Naive thymus-derived CD8-positive, alpha-beta T cell (primary cell): ENCODE measurements at regions not wholly inside any gene's neighbourhood (a gene's known extent, or its start where the extent isn't known, plus 50 kb on each side); places are given as distances from the start of the nearest gene placed in this dataset.

Experiments used
- ATAC-seq, 2 donors: fragments of 150-1000 bp; cut with Tn5 transposase in 1 of 2; sonication (Bioruptor Pico), chemical (Tn5 transposase) in 1 of 2; 1 replicate in 1 of 2; 2 replicates in 1 of 2; pipeline ENCODE4 v1.10.0; 2021; ENCODE audit warnings: mild to moderate bottlenecking in 2 of 2, moderate library complexity in 2 of 2
- POLR2A ChIA-PET: fragments of 350-600 bp; sonication (Branson Sonifier 250); formaldehyde crosslinking; loops from one replicate; lab custom pipeline; 2021; ENCODE audit warnings: antibody characterized with exemption; lab: Charles Lee
- DNase-seq, 10 donors: peaks; one replicate each; pipeline versions ENCODE4 v3.0.0 to v3.0.0-alpha.2; 2020 to 2022
- H3K27ac Mint-ChIP-seq, 10 donors: one replicate each; pipeline ENCODE4 v1.8.0; 2020 to 2022; ENCODE audit warnings: mild to moderate bottlenecking in 10 of 10, mixed read lengths in 10 of 10, moderate library complexity in 4 of 10, inconsistent platforms in 1 of 10
- H3K27me3 Mint-ChIP-seq, 5 donors: one replicate each; pipeline ENCODE4 v1.8.0; 2021 to 2022; ENCODE audit warnings: mixed read lengths in 5 of 5
- H3K36me3 Mint-ChIP-seq, 3 donors: one replicate each; pipeline ENCODE4 v1.8.0; 2020 to 2022; ENCODE audit warnings: mixed read lengths in 3 of 3, mild to moderate bottlenecking in 2 of 3, inconsistent platforms in 1 of 3
- H3K4me1 Mint-ChIP-seq, 4 donors: one replicate each; pipeline ENCODE4 v1.8.0; 2021 to 2022; ENCODE audit warnings: mixed read lengths in 4 of 4
- H3K4me3 Mint-ChIP-seq, 10 donors: one replicate each; pipeline ENCODE4 v1.8.0; 2020 to 2022; ENCODE audit warnings: mild to moderate bottlenecking in 10 of 10, mixed read lengths in 10 of 10, moderate library complexity in 6 of 10, inconsistent platforms in 1 of 10
- H3K9me3 Mint-ChIP-seq, 9 donors: one replicate each; pipeline ENCODE4 v1.8.0; 2020 to 2022; ENCODE audit warnings: mixed read lengths in 9 of 9, mild to moderate bottlenecking in 3 of 9, inconsistent platforms in 1 of 9, moderate library complexity in 1 of 9

GRCh38 chr4:164509951-164510350, 244.0 kb upstream of the SMIM31 start:
- Mint-ChIP-seq H3K9me3 (no peaks in the 10 kb centered on the region), H3K27me3 (no peaks in the 10 kb centered on the region), H3K4me1 (peaks cover 0 to 2% (median 0%) of the 10 kb centered on the region in 4 donors), H3K36me3 (no peaks in the 10 kb centered on the region), H3K4me3 (no peak overlapping the region), H3K27ac (no peak overlapping the region)
- DNase-seq: no peak
- POLR2A ChIA-PET: no interaction called here
- ATAC-seq: no peak

- POLR2A ChIA-PET: no interaction called here
- Mint-ChIP-seq H3K4me3 (no peak overlapping the region), H3K27ac (no peak overlapping the region), H3K9me3 (peaks cover 0 to 2% (median 0%) of the 10 kb centered on the region in 9 donors), H3K4me1 (peaks cover 0 to 2% (median 0%) of the 10 kb centered on the region in 4 donors), H3K36me3 (no peaks in the 10 kb centered on the region), H3K27me3 (no peaks in the 10 kb centered on the region)
- ATAC-seq (no peak), DNase-seq (no peak)
Measured at GRCh38 chr4:164512124-164512523, 241.8 kb upstream of the SMIM31 start.

- ATAC-seq: no peak
- POLR2A ChIA-PET: no interaction called here
- Mint-ChIP-seq H3K9me3 (peaks cover 0 to 2% (median 0%) of the 10 kb centered on the region in 9 donors), H3K4me3 (no peak overlapping the region), H3K27me3 (no peaks in the 10 kb centered on the region), H3K4me1 (peaks cover 0 to 2% (median 0%) of the 10 kb centered on the region in 4 donors), H3K27ac (no peak overlapping the region), H3K36me3 (no peaks in the 10 kb centered on the region)
- DNase-seq: no peak
Measured at GRCh38 chr4:164514765-164515164, 239.2 kb upstream of the SMIM31 start.

GRCh38 chr4:164524789-164525188, 229.1 kb upstream of the SMIM31 start:
- H3K4me3 Mint-ChIP-seq: no peak overlapping the region
- no peaks in the 10 kb centered on the region for H3K4me1 Mint-ChIP-seq
- ATAC-seq (no peak), DNase-seq (no peak)
- no peaks in the 10 kb centered on the region for H3K27me3 Mint-ChIP-seq
- H3K36me3 Mint-ChIP-seq: no peaks in the 10 kb centered on the region
- POLR2A ChIA-PET: no interaction called here
- no peak overlapping the region for H3K27ac Mint-ChIP-seq
- H3K9me3 Mint-ChIP-seq: peaks cover 0 to 3% (median 0%) of the 10 kb centered on the region in 9 donors

- H3K4me1 Mint-ChIP-seq: no peaks in the 10 kb centered on the region
- peaks cover 0 to 10% (median 0%) of the 10 kb centered on the region in 5 donors for H3K27me3 Mint-ChIP-seq
- ATAC-seq (no peak), DNase-seq (no peak)
- no peaks in the 10 kb centered on the region for H3K36me3 Mint-ChIP-seq
- H3K9me3 Mint-ChIP-seq: peaks cover 0 to 5% (median 0%) of the 10 kb centered on the region in 9 donors
- H3K4me3 Mint-ChIP-seq: no peak overlapping the region
- no peak overlapping the region for H3K27ac Mint-ChIP-seq
- POLR2A ChIA-PET: no interaction called here
Measured at GRCh38 chr4:164526933-164527583, 226.9 kb upstream of the SMIM31 start.

GRCh38 chr4:164529058-164529457, 224.9 kb upstream of the SMIM31 start:
- H3K27me3 Mint-ChIP-seq: peaks cover 0 to 10% (median 0%) of the 10 kb centered on the region in 5 donors
- H3K4me1 Mint-ChIP-seq: no peaks in the 10 kb centered on the region

GRCh38 chr4:164529486-164529885, 224.4 kb upstream of the SMIM31 start:
- H3K4me1 Mint-ChIP-seq: no peaks in the 10 kb centered on the region
- no peak overlapping the region for H3K27ac Mint-ChIP-seq
- H3K27me3 Mint-ChIP-seq: peaks cover 0 to 10% (median 0%) of the 10 kb centered on the region in 5 donors
- no peak for ATAC-seq
- H3K4me3 Mint-ChIP-seq: no peak overlapping the region
- no peak for DNase-seq
- peaks cover 0 to 5% (median 0%) of the 10 kb centered on the region in 9 donors for H3K9me3 Mint-ChIP-seq
- no peaks in the 10 kb centered on the region for H3K36me3 Mint-ChIP-seq
- POLR2A ChIA-PET: no interaction called here

More at GRCh38 chr4:164529058-164529457, 224.9 kb upstream of the SMIM31 start:
- ATAC-seq (no peak), DNase-seq (no peak)
- Mint-ChIP-seq H3K36me3 (no peaks in the 10 kb centered on the region), H3K4me3 (no peak overlapping the region), H3K9me3 (peaks cover 0 to 5% (median 0%) of the 10 kb centered on the region in 9 donors), H3K27ac (no peak overlapping the region)
- POLR2A ChIA-PET: no interaction called here

- POLR2A ChIA-PET: no interaction called here
- H3K27me3 Mint-ChIP-seq: peaks cover 0 to 10% (median 0%) of the 10 kb centered on the region in 5 donors
- no peaks in the 10 kb centered on the region for H3K4me1 Mint-ChIP-seq
- DNase-seq (no peak), ATAC-seq (no peak)
- H3K9me3 Mint-ChIP-seq: peaks cover 0 to 5% (median 0%) of the 10 kb centered on the region in 9 donors
- no peaks in the 10 kb centered on the region for H3K36me3 Mint-ChIP-seq
- no peak overlapping the region for H3K4me3 Mint-ChIP-seq
- H3K27ac Mint-ChIP-seq: no peak overlapping the region
Measured at GRCh38 chr4:164531336-164531735, 222.6 kb upstream of the SMIM31 start.

- Mint-ChIP-seq H3K27me3 (peaks cover 0 to 1% (median 0%) of the 10 kb centered on the region in 5 donors), H3K27ac (no peak overlapping the region), H3K4me3 (no peak overlapping the region), H3K36me3 (peaks cover 0 to 12% (median 0%) of the 10 kb centered on the region in 3 donors), H3K9me3 (peaks cover 0 to 22% (median 14%) of the 10 kb centered on the region in 9 donors), H3K4me1 (no peaks in the 10 kb centered on the region)
- POLR2A ChIA-PET: no interaction called here
- DNase-seq (no peak), ATAC-seq (no peak)
Measured at GRCh38 chr4:164536814-164537213, 217.1 kb upstream of the SMIM31 start.

- Mint-ChIP-seq H3K4me3 (no peak overlapping the region), H3K9me3 (peaks cover 0 to 29% (median 12%) of the 10 kb centered on the region in 9 donors), H3K27me3 (no peaks in the 10 kb centered on the region), H3K4me1 (no peaks in the 10 kb centered on the region), H3K36me3 (peaks cover 0 to 12% (median 0%) of the 10 kb centered on the region in 3 donors), H3K27ac (no peak overlapping the region)
- POLR2A ChIA-PET: no interaction called here
- DNase-seq (no peak), ATAC-seq (no peak)
Measured at GRCh38 chr4:164538097-164538496, 215.8 kb upstream of the SMIM31 start.

GRCh38 chr4:164540987-164541386, 212.9 kb upstream of the SMIM31 start:
- POLR2A ChIA-PET: no interaction called here
- H3K9me3 Mint-ChIP-seq: peaks cover 0 to 39% (median 17%) of the 10 kb centered on the region in 9 donors
- peaks cover 0 to 12% (median 2%) of the 10 kb centered on the region in 3 donors for H3K36me3 Mint-ChIP-seq
- DNase-seq (no peak), ATAC-seq (no peak)
- H3K4me3 Mint-ChIP-seq: no peak overlapping the region
- no peak overlapping the region for H3K27ac Mint-ChIP-seq
- no peaks in the 10 kb centered on the region for H3K4me1 Mint-ChIP-seq
- peaks cover 0 to 4% (median 0%) of the 10 kb centered on the region in 5 donors for H3K27me3 Mint-ChIP-seq

GRCh38 chr4:164542431-164542830, 211.5 kb upstream of the SMIM31 start:
- Mint-ChIP-seq H3K27ac (no peak overlapping the region), H3K4me3 (no peak overlapping the region), H3K27me3 (peaks cover 0 to 4% (median 0%) of the 10 kb centered on the region in 5 donors), H3K36me3 (peaks cover 0 to 12% (median 2%) of the 10 kb centered on the region in 3 donors), H3K4me1 (no peaks in the 10 kb centered on the region), H3K9me3 (peaks cover 0 to 39% (median 13%) of the 10 kb centered on the region in 9 donors)
- no peak for DNase-seq
- ATAC-seq: no peak
- POLR2A ChIA-PET: no interaction called here

GRCh38 chr4:164550989-164551712, 202.8 kb upstream of the SMIM31 start:
- Mint-ChIP-seq H3K36me3 (no peaks in the 10 kb centered on the region), H3K27ac (no peak overlapping the region), H3K9me3 (peaks cover 0 to 10% (median 2%) of the 10 kb centered on the region in 9 donors), H3K4me3 (no peak overlapping the region), H3K4me1 (no peaks in the 10 kb centered on the region), H3K27me3 (no peaks in the 10 kb centered on the region)
- DNase-seq: no peak
- no peak for ATAC-seq
- POLR2A ChIA-PET: no interaction called here
